ENCODE measurements at regions not wholly inside any gene's neighbourhood (a gene's known extent, or its start where the extent isn't known, plus 50 kb on each side); places are given as distances from the start of the nearest gene placed in this dataset.

GRCh38 chr1:29521811-29522580 is 285.7 kb downstream of the PTPRU start:
- no peak for DNase-seq (ENCODE audit: insufficient read length, low spot score)
- no peak for FAIRE-seq
- TF ChIP-seq CTCF (IDR thresholded peaks at IDR 0.05; ENCODE audit: insufficient read depth, missing control alignments), result no peak

- FAIRE-seq (no peak), DNase-seq (ENCODE audit: insufficient read length, low spot score) (no peak)
- no peak for TF ChIP-seq CTCF (IDR thresholded peaks at IDR 0.05; ENCODE audit: insufficient read depth, missing control alignments)
Observed at GRCh38 chr1:29521438-29521715, 285.1 kb downstream of the PTPRU start.

GRCh38 chr1:29520571-29521437 is 284.5 kb downstream of the PTPRU start:
- DNase-seq (ENCODE audit: insufficient read length, low spot score) (no peak), FAIRE-seq (no peak)

GRCh38 chr1:29519788-29520110 is 283.4 kb downstream of the PTPRU start:
- DNase-seq (ENCODE audit: insufficient read length, low spot score), result no peak
- no peak for TF ChIP-seq CTCF (IDR thresholded peaks at IDR 0.05; ENCODE audit: insufficient read depth, missing control alignments)
- FAIRE-seq, result no peak

More at GRCh38 chr1:29520571-29521437, 284.5 kb downstream of the PTPRU start:
- no peak for TF ChIP-seq CTCF (IDR thresholded peaks at IDR 0.05; ENCODE audit: insufficient read depth, missing control alignments)

GRCh38 chr1:29519108-29519787 is 282.9 kb downstream of the PTPRU start:
- DNase-seq (ENCODE audit: insufficient read length, low spot score), result no peak
- no peak for FAIRE-seq
- TF ChIP-seq CTCF (IDR thresholded peaks at IDR 0.05; ENCODE audit: insufficient read depth, missing control alignments), result no peak

- FAIRE-seq, result no peak
- no peak for TF ChIP-seq CTCF (IDR thresholded peaks at IDR 0.05; ENCODE audit: insufficient read depth, missing control alignments)
Observed at GRCh38 chr1:29518183-29518835, 282.0 kb downstream of the PTPRU start.

More at GRCh38 chr1:29518183-29518835, 282.0 kb downstream of the PTPRU start:
- DNase-seq (ENCODE audit: insufficient read length, low spot score), result no peak

All from D721Med (cell line).